ENCODE measurements at regions not wholly inside any gene's neighbourhood (a gene's known extent, or its start where the extent isn't known, plus 50 kb on each side); places are given as distances from the start of the nearest gene placed in this dataset.
A peak's percentile ranks its signal among the peaks of the same experiment; 100 is the strongest.

- TF ChIP-seq CTCF (conservative IDR thresholded peaks at IDR 0.05), result peak; percentile 95
- TF ChIP-seq ZFX (IDR thresholded peaks at IDR 0.05), result no peak
These were observed 235.8 kb downstream of the NFATC2 start for GRCh38 chr20:51306521-51307358.

Measured in C4-2B (cell line).